NCI-H226 (cell line): ENCODE measurements at regions not wholly inside any gene's neighbourhood (a gene's known extent, or its start where the extent isn't known, plus 50 kb on each side); places are given as distances from the start of the nearest gene placed in this dataset.

ENCODE experiments used
- DNase-seq: peaks from one replicate; pipeline ENCODE4 v3.0.0-alpha.2; 2015

DNA sequence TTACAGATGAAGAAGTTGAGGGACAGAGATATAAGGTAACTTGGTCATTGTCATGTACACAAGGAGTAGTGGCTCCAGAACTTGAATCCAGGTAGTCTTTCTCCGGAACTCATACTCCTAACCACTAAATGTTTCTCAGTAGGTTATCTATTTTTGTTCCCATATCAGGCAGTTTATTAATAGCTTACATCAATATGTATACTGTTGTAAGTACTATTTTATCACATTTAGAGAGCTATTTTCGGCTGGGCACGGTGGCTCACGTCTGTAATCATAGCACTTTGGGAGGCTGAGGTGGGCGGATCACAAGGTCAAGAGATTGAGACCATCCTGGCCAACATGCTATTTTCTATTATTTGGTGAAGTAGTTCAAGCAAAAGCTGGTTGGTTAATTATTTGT, 415.6 kb upstream of the FBXO33 start:
- no peak for DNase-seq

DNA sequence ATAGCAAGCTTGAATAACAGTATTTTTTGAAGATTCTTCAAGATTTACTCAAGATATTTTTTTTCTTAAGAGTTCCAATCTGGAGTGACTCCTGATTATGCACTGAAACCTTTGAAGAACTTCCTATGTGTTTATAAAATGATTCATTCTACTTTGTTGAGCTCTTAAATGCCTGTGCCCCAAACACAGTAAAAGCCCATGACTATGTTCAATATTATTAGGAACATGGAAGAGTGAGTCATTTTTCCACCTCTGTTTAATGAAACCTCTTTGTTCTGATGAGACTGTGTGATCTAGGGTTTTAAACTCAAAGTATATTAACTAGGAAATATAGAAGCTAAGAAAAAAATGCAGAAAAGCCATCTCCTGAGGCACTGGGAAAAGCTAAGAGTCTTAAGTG, 415.0 kb upstream of the FBXO33 start:
- DNase-seq: no peak

- DNase-seq: no peak
These were observed 411.6 kb upstream of the FBXO33 start for GRCh38 chr14:39843881-39844280.

DNA sequence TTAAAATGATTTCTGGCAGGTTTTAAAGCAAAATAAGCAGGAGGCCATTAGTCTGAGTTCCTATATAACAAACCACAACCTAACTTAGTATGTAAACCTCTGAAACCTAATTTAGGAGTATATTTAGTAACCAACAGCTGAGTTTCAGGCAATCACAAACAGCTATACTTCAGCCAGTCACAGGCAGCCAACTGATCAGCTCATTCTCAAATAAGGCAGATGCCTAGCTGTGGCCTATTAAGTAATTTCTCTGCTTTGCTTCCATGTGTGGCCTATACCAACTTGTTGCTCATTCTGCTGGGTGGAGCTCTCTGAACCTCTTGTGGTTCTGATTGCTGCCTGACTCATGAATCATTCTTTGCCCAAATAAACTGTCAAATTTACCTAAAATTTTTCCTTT, 408.9 kb upstream of the FBXO33 start:
- peak; percentile 23 for DNase-seq

- no peak for DNase-seq
These were observed 395.8 kb upstream of the FBXO33 start for GRCh38 chr14:39827901-39828655.

DNA sequence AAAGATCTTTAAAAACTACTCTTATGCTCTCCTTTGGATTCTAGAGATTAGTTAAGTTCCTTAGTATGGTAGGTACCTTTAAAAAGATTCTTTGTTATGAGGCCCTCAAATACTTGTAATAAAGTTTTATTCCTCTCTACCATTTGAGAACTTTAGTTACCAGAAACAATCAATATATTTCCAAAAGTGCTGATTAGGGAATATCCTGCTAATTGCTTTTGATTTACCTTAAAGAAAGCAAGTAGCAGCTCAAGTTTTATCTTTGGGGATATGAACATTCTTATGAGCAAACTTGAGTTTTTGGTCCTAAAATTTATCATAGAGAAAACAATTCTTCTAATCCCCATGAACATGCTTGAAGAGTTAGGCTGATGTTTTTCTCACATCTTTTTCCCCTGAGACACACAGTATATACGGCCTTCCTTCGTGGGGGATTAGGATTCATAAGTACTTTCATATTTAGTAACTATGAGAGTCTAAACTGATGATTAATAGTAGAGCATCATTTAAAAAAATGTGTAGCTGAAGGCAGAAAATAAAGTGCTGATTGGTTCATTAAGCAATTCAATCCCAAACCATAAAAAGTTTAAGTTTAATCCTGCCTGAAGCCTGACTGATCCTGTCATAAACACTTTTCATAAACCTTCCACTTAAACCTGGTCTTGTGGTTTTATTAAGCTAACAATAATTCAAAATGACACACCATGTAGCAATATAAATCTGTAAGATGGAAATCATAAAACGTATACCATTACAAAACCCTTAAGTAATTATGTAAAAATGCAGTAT, 380.5 kb upstream of the FBXO33 start:
- no peak for DNase-seq

GRCh38 chr14:39807271-39807670, 375.0 kb upstream of the FBXO33 start:
- no peak for DNase-seq

DNA sequence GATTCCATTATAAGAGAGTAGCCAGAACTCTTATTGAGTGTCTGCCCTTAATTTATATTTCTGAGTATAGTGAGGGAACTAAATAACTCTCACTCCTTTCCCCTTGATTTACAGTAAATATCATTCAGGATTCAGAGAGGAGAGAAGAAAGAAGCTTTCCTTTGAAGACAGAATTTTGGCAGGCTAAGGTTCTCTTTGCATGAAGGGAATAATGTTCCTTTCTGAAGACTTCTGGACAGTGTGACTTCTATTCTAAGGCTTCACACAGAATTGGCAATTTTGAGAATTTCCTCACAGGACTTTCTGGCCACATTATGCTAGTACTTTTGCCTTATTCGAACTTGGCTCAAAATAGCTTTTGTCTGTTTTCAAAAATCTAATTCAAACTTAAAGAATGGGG, 352.2 kb upstream of the FBXO33 start:
- no peak for DNase-seq

DNA sequence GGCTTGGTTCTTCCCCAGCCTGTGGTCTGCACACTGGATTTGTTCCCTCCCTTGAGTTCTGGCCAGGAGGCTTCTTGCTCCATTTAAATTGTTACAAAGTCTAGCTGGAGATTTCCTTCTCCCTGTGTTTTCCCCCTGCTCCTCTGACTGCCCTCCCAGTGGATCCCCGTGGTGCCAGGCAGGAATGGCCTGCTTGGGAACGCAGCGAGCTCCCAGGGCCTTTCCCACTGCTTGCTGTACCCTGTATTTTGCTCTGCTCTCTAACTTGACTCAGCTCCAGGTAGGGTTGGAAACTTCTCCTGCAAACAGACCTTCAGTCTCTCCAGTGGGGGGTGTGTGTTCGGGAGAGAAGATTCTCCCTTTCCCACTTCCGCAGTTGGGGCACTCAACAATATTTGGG, 349.2 kb upstream of the FBXO33 start:
- no peak for DNase-seq

DNA sequence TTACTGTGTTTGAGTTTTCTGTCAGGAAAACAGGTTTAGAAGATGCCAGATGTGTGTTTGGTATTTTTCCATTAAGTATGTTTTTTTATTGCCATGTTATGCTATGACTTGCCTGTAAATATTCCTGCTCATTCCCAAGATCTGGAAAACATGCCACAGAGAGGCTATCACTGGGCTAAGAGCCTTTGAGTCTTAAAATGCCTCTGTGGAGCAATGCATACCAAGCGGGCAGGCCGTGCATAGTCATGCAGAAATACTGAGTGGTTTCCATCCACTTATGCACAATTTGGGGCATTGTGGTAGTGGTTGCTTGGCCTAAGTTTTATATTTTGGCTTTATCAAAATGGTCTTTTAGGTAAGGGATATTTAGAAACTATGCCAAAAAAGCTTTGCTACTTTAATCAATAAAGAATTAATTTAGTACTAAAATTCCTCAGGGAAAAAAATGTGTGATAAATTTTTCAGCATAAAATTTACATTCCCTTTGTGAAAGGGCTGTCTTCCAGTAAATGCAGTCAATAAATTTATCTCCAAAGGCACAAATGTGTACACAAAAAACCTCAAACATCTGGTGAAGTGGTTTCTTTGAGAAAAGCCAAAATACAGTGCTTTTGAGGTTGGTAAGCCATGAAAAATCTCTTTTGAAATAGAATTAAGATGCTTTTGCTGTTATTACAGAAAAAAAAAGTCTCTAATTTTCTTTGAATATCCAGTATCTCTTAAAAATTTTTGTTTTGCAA, 341.3 kb upstream of the FBXO33 start:
- DNase-seq: no peak

DNA sequence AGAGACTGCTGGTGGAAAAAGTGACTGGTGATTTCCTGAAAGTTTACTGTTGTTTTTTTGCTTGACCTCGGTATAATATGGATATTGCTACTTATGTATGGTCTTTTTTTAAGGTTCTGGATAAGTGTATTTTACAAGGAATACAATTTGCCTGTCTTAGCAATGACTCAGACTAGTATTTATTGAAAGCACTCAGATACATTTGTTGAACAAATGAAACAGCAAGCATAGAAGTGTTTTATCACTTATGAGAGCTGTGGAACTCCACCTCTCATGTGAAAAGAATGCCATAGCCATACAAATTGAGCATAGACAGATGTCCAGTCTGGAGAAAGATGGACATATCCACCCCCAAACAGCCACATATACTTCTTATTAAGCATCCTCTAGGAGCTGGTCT, 340.4 kb upstream of the FBXO33 start:
- no peak for DNase-seq

- no peak for DNase-seq
These were observed 336.4 kb upstream of the FBXO33 start for GRCh38 chr14:39768589-39768988.

- DNase-seq: no peak
These were observed 334.3 kb upstream of the FBXO33 start for GRCh38 chr14:39766397-39767000.

DNA sequence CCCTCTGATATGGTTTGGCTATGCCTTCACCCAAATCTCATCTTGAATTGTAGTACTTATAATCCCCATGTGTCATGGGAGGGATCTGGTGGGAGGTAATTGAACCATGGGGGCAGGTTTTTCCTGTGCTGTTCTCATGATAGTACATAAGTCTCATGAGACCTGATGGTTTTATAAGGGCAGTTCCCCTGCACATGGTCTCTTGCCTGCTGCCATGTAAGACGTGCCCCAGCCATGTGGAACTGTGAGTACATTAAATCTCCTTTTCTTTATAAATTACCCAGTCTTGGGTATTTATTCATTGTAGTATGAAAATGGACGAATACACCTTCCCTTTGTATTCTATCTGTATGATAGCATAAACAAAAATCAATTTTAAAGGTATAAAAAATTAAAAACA, 333.4 kb upstream of the FBXO33 start:
- no peak for DNase-seq

- no peak for DNase-seq
These were observed 331.2 kb upstream of the FBXO33 start for GRCh38 chr14:39763402-39763890.

DNA sequence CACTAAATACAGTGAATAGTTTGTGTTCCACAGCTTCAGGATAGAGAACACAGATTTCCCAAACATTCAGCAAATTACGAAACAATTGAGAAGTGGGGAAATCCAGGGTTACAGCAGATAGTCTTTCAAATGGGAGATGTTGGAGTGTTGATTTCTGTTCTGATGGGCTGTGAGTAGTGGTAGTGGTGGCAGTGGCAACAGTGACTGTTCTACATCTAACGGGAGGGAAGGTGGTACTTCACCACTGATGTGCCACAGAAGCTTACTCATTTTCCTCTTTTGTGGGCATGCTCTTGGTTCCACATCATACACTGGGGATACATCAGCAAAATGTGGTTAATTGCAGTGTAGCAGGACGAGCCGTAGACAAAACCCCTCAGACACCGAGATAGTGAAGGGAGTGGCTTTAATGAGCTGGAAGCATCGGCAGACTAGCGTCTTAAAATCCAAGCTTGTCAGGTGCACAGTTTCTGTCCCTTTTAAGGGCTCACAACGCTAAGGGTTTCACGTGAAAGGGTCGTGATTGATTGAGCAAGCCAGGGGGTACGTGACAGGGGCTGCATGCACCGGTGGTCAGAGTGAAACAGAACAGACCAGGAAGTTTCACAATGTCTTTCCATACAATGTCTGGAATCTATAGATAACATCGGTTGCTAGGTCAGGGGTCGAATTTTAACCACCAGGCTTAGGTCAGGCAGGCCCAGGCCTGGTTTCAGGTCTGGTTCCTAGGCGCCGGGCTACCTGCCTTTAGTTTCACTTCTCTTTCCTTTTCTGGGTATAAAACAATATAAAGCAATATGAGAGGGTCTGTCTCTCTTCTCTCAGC, 330.6 kb upstream of the FBXO33 start:
- no peak for DNase-seq

DNA sequence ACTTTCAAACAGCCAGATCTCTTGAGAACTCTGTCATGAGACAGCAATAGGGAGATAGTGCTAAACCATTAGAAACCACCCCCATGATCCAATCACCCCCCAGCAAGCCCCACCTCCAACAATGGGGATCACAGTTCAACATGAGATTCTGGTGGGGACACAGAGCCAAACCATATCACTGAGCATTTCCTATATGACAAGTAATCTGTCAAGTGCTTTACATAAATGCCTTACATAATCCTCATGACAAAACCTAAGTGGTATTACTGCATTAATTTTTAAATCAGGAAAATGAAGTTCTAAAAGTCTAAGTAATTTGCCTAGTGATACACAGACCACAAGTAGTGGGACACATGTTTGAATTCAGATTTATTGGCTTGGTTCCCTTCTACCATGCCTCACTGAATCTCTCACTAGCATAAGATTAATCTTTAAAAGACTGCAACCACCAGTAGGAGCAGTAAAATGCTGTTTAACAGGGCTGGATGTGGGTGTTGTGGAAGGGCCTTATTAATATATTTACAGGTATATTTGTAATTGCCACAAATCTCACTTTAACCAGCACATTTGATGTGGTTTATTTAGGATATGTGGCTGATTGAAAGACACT, 323.1 kb upstream of the FBXO33 start:
- no peak for DNase-seq

DNA sequence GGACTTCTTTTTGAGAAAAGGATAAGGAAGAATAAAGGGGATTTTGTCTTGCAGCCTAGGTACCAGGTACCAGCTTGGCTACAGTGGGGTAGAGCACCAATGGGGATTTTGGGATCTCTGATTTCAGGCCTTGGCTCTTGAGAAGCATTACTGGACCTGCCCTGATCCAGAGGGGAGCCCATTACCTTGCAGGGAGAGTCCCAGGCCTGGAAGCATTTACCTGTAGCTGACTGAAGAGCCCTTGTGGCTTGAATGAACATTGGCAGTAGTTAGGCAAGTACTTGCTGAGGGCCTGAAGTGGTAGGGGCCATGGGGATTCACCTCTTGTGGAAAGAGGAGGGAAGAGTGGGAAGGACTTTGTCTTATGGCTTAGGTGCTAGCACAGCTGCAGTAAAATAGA, 308.2 kb upstream of the FBXO33 start:
- no peak for DNase-seq

DNA sequence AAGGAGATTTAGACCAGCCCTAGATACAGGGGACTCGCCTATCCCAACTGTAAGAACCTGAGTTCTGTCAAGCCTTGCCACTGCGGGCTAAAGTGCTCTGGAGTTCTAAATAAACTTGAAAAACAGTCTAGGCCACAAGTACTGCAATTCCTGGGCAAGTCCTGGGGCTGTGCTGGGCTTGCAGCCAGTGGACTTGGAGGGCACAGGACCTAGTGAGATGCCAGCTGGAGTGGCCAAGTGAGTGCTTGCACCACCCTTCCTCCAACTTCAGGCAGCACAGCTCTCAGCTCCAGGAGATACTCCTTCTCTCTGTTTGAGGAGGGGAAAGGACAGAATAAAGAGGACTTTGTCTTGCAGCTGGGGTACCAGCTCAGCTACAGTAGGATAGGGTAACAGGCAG, 307.6 kb upstream of the FBXO33 start:
- DNase-seq: no peak

DNA sequence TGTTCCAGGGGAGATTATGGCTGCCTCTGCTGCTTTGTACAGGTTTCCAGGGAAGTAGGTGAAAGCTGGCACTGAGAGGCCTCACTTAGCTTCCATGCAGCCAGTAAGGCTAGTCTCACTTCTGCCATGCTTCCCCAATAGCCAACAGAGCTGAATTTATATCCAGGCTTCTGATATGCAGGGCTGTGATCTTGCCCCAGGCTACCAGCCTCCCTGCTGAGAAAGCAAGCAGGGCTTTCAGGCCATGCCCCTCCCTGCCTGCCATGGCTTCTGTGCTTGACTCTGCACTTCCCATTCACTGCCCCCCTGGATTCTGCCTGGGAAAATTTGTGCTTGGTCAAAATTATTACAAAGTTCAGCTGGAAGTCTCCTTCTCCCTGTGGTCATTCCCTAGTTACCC, 302.1 kb upstream of the FBXO33 start:
- peak; percentile 11 for DNase-seq

DNA sequence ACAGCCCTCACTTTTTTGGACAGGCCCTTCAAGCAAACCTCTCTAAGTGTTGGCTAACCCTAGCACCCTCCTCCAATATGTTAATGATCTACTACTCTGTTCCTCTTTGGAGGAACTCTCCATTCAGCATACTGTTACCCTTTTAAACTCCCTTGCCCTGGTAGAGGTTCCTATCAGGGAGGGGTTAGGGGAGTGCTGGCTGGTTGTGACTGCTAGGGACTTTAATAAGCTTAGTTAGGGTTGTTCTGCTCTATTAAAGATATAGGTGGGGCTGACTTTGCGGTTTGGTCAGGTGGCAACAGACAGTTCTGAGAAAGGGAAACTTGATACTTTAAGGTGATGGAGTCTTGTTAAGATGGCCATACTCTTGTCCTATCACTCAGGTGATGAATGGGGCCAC, 301.5 kb upstream of the FBXO33 start:
- no peak for DNase-seq

GRCh38 chr14:39731912-39732311, 299.7 kb upstream of the FBXO33 start:
- no peak for DNase-seq
